Ovary (tissue), 7 donors: ENCODE measurements at regions not wholly inside any gene's neighbourhood (a gene's known extent, or its start where the extent isn't known, plus 50 kb on each side); places are given as distances from the start of the nearest gene placed in this dataset.

Experiments used
- DNase-seq, 5 donors: peaks; one replicate each; pipeline ENCODE4 v3.0.0-alpha.2; 2019 to 2020
- H3K27ac ChIP-seq, 2 donors: fragments of 200-600 bp; one replicate each; pipeline versions ENCODE4 v1.5.1 to v1.8.0; 2019 to 2022
- H3K27me3 ChIP-seq: fragments of 200-600 bp; one replicate; pipeline ENCODE4 v1.8.0; 2022
- H3K36me3 ChIP-seq: fragments of 200-600 bp; sonication (generic); one replicate; pipeline ENCODE4 v1.5.1; 2019
- H3K4me1 ChIP-seq: one replicate; pipeline ENCODE4 v1.8.1; 2013; ENCODE audit warnings: mild to moderate bottlenecking, moderate library complexity; ENCODE audit not compliant: insufficient read depth
- H3K4me3 ChIP-seq: fragments of 200-600 bp; sonication (generic); one replicate; pipeline ENCODE4 v1.5.1; 2017
- H3K9me3 ChIP-seq, 2 donors: fragments of 200-600 bp in 1 of 2; sonication (generic) in 1 of 2; one replicate each; pipeline versions ENCODE4 v1.5.1 to v1.8.1; 2013 to 2019; ENCODE audit warnings: mild to moderate bottlenecking in 1 of 2, moderate library complexity in 1 of 2
- EP300 ChIP-seq: sonication (generic); formaldehyde crosslinking; IDR thresholded peaks from one replicate; pipeline ENCODE4 v1.6.1; 2017; ENCODE audit warnings: antibody characterized with exemption
- POLR2A ChIP-seq: fragments of 450-650 bp; IDR thresholded peaks from one replicate; pipeline ENCODE4 v1.6.1; 2017; ENCODE audit warnings: antibody characterized with exemption, mild to moderate bottlenecking, moderate library complexity
- WGBS, 3 donors: extraction: QIAGEN DNeasy Blood & Tissue Kit in 1 of 3; methylation state at CpG; one replicate each; pipeline versions ENCODE4 v1.1.5 to v1.1.7; 2013 to 2017; 5-methylcytosine and 5-hydroxymethylcytosine counted together
- intact Hi-C, 4 donors: fragments of 100-400 bp; cut with DNase I; formaldehyde crosslinking; loops; one replicate each; pipeline versions ENCODE4 v1.11.0 to v1.15.1; 2022 to 2023
- TF ChIP-seq, protein P1 (sequence below), 3 donors: fragments of 450-650 bp in 2 of 3; fragments of 200-600 bp in 1 of 3; IDR thresholded peaks; one replicate each; pipeline versions ENCODE4 v1.5.1 to v1.8.0; 2016 to 2022; ENCODE audit warnings: antibody characterized with exemption in 3 of 3, mild to moderate bottlenecking in 1 of 3
- donor health status: DM: no; HTN: no; CAD: no; lungs with moderate emphysema.
- donor health status: DM: no; HTN: no; CAD: no.
- donor health status: Bipolar disorder and iron deficiency.
- donor health status: DM: no; HTN: no; CAD: no.
- donor health status: DM: yes; HTN: yes; CAD: no.

DNA sequence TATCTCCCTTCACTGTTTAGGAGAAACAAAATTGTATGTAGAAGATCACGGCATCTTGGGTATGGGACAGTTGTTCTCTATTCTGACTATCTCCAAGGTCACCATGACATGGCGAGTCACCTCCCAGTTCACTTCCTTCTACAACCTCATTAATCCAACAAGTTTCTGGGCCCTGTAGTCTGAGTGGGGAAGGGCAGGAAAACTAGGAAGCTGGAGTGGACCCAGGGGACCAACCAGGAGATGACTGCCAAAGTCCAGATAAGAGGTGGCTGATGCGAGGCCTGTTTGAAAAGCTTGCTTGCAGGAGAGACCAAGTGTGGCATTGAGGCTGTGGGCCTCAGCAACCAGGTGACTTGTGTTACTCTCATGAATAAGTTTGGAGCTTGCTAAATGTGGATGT lies 584.9 kb downstream of the TNS3 start:
- peaks cover 3% of the 10 kb centered on the region for H3K4me1 ChIP-seq
- no peaks in the 10 kb centered on the region for H3K27me3 ChIP-seq
- no peak for DNase-seq
- intact Hi-C loops, result no loop called here
- WGBS, 3 donors, result 78% methylated on average over 3 of the region's 3 CpGs
- H3K4me3 ChIP-seq, result no peak overlapping the region
- no peaks in the 10 kb centered on the region for H3K36me3 ChIP-seq
- no peaks in the 10 kb centered on the region for H3K9me3 ChIP-seq
- TF ChIP-seq, protein P1, sequence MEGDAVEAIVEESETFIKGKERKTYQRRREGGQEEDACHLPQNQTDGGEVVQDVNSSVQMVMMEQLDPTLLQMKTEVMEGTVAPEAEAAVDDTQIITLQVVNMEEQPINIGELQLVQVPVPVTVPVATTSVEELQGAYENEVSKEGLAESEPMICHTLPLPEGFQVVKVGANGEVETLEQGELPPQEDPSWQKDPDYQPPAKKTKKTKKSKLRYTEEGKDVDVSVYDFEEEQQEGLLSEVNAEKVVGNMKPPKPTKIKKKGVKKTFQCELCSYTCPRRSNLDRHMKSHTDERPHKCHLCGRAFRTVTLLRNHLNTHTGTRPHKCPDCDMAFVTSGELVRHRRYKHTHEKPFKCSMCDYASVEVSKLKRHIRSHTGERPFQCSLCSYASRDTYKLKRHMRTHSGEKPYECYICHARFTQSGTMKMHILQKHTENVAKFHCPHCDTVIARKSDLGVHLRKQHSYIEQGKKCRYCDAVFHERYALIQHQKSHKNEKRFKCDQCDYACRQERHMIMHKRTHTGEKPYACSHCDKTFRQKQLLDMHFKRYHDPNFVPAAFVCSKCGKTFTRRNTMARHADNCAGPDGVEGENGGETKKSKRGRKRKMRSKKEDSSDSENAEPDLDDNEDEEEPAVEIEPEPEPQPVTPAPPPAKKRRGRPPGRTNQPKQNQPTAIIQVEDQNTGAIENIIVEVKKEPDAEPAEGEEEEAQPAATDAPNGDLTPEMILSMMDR (IDR thresholded peaks at IDR 0.05), result no peak
- TF ChIP-seq POLR2A, result no peak
- TF ChIP-seq EP300, result no peak
- no peak overlapping the region for H3K27ac ChIP-seq

DNA sequence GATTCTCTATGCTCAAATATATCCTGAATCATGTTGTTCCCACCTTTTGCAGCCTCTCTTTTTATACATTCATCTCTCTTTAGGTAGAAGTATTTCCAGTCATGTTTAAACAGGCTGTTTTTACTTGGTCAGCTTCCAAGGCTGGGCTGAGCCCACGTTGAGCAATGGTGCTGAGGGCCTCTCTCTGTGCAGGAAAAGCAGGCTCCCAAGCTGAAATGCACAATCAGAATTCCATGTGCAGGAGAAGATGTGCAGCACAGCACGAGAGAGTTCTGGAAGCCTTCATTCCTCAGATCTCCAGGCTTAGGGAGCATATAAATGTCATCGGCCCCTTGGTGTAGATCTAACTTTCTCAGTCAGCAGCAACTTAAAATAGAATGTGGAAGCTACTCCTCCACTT lies 588.5 kb downstream of the TNS3 start:
- Histone ChIP-seq H3K27ac (no peak overlapping the region), H3K4me3 (no peak overlapping the region), H3K36me3 (no peaks in the 10 kb centered on the region), H3K4me1 (peaks cover 3% of the 10 kb centered on the region), H3K9me3 (no peaks in the 10 kb centered on the region), H3K27me3 (no peaks in the 10 kb centered on the region)
- TF ChIP-seq EP300, result no peak
- TF ChIP-seq, protein P1 (IDR thresholded peaks at IDR 0.05), result no peak
- TF ChIP-seq POLR2A, result no peak
- WGBS, 3 donors, result 43 to 47% (median 44%) methylated on average over 3 of the region's 3 CpGs
- DNase-seq, result no peak
- intact Hi-C loops, result no loop called here

DNA sequence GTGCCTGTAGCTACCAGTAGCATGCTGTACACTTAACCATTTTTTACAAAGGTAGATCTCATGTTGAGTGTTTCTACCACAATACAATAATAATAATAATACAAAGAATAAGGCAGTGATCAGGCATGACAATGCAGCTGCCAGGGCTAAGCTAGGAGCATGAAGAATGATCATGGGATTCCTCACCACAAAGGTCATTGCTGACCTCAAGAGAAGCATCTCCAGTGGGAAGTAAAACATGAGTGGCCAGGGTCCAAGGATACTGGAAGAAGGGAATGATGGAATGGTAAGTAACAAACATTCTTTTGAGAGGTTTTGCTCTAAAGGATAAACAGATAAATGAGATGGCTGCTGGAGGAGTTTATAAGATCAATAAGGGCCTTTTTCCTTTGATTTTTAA lies 591.1 kb downstream of the TNS3 start:
- Histone ChIP-seq H3K4me3 (no peak overlapping the region), H3K4me1 (no peaks in the 10 kb centered on the region), H3K36me3 (no peaks in the 10 kb centered on the region), H3K9me3 (no peaks in the 10 kb centered on the region), H3K27ac (no peak overlapping the region), H3K27me3 (no peaks in the 10 kb centered on the region)
- intact Hi-C loops, result no loop called here
- no peak for DNase-seq
- TF ChIP-seq POLR2A, result no peak
- TF ChIP-seq, protein P1 (IDR thresholded peaks at IDR 0.05), result no peak
- no peak for TF ChIP-seq EP300

DNA sequence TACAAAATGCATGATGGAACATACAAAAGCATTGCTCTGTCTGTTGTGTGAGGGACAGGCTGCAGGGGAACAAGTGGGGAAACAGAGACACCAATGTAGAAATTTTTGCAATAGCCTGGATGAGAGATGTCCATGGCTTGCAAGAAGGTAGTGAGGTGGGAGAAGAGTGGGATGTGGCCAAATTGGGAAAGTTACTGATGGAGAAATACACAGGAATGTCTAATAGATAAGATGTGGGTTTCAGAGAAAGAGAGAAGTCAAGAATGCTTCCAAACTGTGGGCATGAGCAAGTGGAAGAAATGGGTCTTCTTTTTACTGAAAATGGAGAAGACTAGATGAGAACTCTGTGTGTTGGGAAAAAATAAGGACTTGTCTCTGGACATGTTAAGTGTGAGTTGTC lies 592.7 kb downstream of the TNS3 start:
- TF ChIP-seq EP300 (no peak), POLR2A (no peak)
- TF ChIP-seq, protein P1 (IDR thresholded peaks at IDR 0.05), result no peak
- intact Hi-C loops, result no loop called here
- DNase-seq, result no peak

DNA sequence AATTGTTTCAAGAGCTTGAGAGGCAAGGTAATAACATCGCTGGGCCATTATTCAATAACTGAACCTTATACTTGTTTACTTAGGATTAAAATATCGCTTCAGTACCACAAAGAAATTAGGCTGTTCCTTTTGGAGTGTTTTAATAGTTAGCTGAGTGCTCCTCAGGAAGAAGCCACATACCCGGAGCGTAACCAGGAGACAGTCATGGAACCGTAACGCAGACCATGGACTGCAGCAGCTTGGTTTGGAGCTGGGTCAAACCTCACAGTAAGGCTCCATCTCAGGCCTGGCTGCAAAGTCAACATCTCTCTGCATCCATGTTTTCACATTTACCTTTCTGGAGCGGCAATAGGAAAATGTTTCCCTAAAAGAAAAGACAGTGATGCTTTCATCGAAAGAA lies 599.0 kb downstream of the TNS3 start:
- DNase-seq, result no peak
- no peak overlapping the region for H3K27ac ChIP-seq
- intact Hi-C loops, result no loop called here
- TF ChIP-seq, protein P1 (IDR thresholded peaks at IDR 0.05), result no peak
- TF ChIP-seq POLR2A (no peak), EP300 (no peak)
- no peaks in the 10 kb centered on the region for H3K9me3 ChIP-seq
- H3K4me3 ChIP-seq, result no peak overlapping the region
- no peaks in the 10 kb centered on the region for H3K27me3 ChIP-seq
- WGBS, 3 donors, result 94 to 97% (median 96%) methylated on average over 8 of the region's 8 CpGs
- no peaks in the 10 kb centered on the region for H3K4me1 ChIP-seq
- H3K36me3 ChIP-seq, result no peaks in the 10 kb centered on the region

More for the DNA sequence above, 592.7 kb downstream of the TNS3 start:
- no peaks in the 10 kb centered on the region for H3K36me3 ChIP-seq
- H3K27ac ChIP-seq, result no peak overlapping the region
- H3K27me3 ChIP-seq, result no peaks in the 10 kb centered on the region
- H3K9me3 ChIP-seq, result no peaks in the 10 kb centered on the region
- no peaks in the 10 kb centered on the region for H3K4me1 ChIP-seq
- no peak overlapping the region for H3K4me3 ChIP-seq
